A549 (cell line): ENCODE measurements at regions not wholly inside any gene's neighbourhood (a gene's known extent, or its start where the extent isn't known, plus 50 kb on each side); places are given as distances from the start of the nearest gene placed in this dataset.

Experiments used
- EP300 ChIP-seq, 2 experiments: fragments of >200 bp; sonication (Bioruptor Twin); formaldehyde crosslinking; IDR thresholded peaks; 2 replicates in 1 of 2; 3 replicates in 1 of 2; pipeline ENCODE4 v1.6.1; 2016 to 2017
- ESRRA ChIP-seq: fragments of 150-350 bp; IDR thresholded peaks from 2 replicates; pipeline ENCODE4 v1.6.1; 2014; ENCODE audit warnings: mild to moderate bottlenecking, low read length, borderline replicate concordance
- HDAC2 ChIP-seq: fragments of 200-600 bp; sonication (generic); IDR thresholded peaks from 2 replicates; pipeline ENCODE4 v1.6.1; 2016
- HOXA7 ChIP-seq: fragments of 250-450 bp; sonication (Bioruptor Pico); IDR thresholded peaks from 2 replicates; pipeline ENCODE4 v1.5.0; 2020; ENCODE audit warnings: mild to moderate bottlenecking, moderate library complexity
- KDM1A ChIP-seq: fragments of 200-600 bp; sonication (generic); IDR thresholded peaks from 2 replicates; pipeline ENCODE4 v1.6.1; 2016; ENCODE audit warnings: low read depth, mild to moderate bottlenecking
- MAFK ChIP-seq: fragments of 450-650 bp; IDR thresholded peaks from 2 replicates; pipeline ENCODE4 v1.6.1; 2014; ENCODE audit not compliant: partially characterized antibody
- NR3C1 ChIP-seq: fragments of >200 bp; sonication (Bioruptor Twin); formaldehyde crosslinking; IDR thresholded peaks from 3 replicates; pipeline ENCODE4 v1.6.1; 2017
- POLR2A ChIP-seq: IDR thresholded peaks from 2 replicates; pipeline ENCODE4 v1.6.1; 2012; ENCODE audit warnings: mild to moderate bottlenecking, low read length
- RAD21 ChIP-seq, 2 experiments: fragments of >200 bp in 1 of 2; sonication (Bioruptor Twin) in 1 of 2; formaldehyde crosslinking in 1 of 2; IDR thresholded peaks in 1 of 2; conservative IDR thresholded peaks in 1 of 2; 2 replicates in 1 of 2; 3 replicates in 1 of 2; pipeline ENCODE4 v1.6.1; 2012 to 2018; ENCODE audit warnings: inconsistent platforms in 1 of 2
- RCOR1 ChIP-seq: fragments of 150-350 bp; IDR thresholded peaks from 2 replicates; pipeline ENCODE4 v1.6.1; 2014; ENCODE audit warnings: antibody characterized with exemption, low read length, low read depth
- REST ChIP-seq: fragments of 200-600 bp; sonication (generic); IDR thresholded peaks from 2 replicates; pipeline ENCODE4 v1.6.1; 2016; ENCODE audit warnings: antibody characterized with exemption, mild to moderate bottlenecking, moderate library complexity
- SREBF2 ChIP-seq: fragments of 450-650 bp; IDR thresholded peaks from 2 replicates; pipeline ENCODE4 v1.6.1; 2014; ENCODE audit warnings: mild to moderate bottlenecking, moderate library complexity
- TF ChIP-seq, protein P1 (sequence below): fragments of >200 bp; sonication (Bioruptor Twin); formaldehyde crosslinking; IDR thresholded peaks from 3 replicates; pipeline ENCODE4 v1.5.1; 2016
- TF ChIP-seq, protein P2 (sequence below): fragments of >200 bp; sonication (Bioruptor Twin); formaldehyde crosslinking; IDR thresholded peaks from 3 replicates; pipeline ENCODE4 v1.6.1; 2016

DNA sequence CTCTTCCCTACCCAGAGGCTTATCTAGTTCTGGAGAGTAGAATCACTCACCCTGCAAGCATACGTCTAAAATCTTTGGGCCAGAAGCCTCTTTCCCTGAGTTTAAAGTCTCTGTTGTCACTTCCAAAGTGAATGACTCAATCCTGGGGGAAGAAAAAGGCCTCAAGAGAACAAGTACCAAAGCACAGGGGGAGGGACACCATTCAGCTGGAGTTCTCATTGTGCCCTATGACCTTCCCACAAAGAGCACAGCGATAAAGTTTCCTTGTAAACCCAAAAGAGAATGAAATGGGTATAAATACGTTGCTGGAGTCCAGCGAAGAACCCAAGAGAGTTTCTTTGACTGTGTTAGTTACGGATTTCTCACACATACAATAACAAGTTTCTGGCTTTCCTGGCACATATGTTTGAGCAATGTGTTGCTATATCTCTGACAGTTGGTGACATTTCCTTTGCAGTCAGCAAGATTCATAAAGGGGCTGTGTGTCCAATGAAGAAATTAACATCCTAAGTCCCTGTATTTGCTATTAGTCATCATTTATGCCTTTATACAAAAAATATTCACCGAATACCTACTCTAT lies 107.3 kb upstream of the PTPRG start:
- TF ChIP-seq POLR2A, result no peak
- TF ChIP-seq, protein P1, sequence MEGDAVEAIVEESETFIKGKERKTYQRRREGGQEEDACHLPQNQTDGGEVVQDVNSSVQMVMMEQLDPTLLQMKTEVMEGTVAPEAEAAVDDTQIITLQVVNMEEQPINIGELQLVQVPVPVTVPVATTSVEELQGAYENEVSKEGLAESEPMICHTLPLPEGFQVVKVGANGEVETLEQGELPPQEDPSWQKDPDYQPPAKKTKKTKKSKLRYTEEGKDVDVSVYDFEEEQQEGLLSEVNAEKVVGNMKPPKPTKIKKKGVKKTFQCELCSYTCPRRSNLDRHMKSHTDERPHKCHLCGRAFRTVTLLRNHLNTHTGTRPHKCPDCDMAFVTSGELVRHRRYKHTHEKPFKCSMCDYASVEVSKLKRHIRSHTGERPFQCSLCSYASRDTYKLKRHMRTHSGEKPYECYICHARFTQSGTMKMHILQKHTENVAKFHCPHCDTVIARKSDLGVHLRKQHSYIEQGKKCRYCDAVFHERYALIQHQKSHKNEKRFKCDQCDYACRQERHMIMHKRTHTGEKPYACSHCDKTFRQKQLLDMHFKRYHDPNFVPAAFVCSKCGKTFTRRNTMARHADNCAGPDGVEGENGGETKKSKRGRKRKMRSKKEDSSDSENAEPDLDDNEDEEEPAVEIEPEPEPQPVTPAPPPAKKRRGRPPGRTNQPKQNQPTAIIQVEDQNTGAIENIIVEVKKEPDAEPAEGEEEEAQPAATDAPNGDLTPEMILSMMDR, result no peak
- TF ChIP-seq EP300 (IDR thresholded peaks at IDR 0.05), result no peak
- TF ChIP-seq ESRRA, result no peak
- no peak for TF ChIP-seq NR3C1
- TF ChIP-seq RAD21 (conservative IDR thresholded peaks at IDR 0.05 in 1 of 2, IDR thresholded peaks at IDR 0.05 in 1 of 2), result no peak
- no peak for TF ChIP-seq HDAC2
- TF ChIP-seq HOXA7, result no peak
- no peak for TF ChIP-seq KDM1A
- TF ChIP-seq MAFK, result no peak
- TF ChIP-seq RCOR1, result no peak
- TF ChIP-seq, protein P2, sequence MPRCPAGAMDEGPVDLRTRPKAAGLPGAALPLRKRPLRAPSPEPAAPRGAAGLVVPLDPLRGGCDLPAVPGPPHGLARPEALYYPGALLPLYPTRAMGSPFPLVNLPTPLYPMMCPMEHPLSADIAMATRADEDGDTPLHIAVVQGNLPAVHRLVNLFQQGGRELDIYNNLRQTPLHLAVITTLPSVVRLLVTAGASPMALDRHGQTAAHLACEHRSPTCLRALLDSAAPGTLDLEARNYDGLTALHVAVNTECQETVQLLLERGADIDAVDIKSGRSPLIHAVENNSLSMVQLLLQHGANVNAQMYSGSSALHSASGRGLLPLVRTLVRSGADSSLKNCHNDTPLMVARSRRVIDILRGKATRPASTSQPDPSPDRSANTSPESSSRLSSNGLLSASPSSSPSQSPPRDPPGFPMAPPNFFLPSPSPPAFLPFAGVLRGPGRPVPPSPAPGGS, result no peak
- TF ChIP-seq REST, result no peak
- no peak for TF ChIP-seq SREBF2
